Activated T-helper 9 cell treated with anti-CD3 and anti-CD28 coated beads, Interleukin-2, amount 50 U/mL, for 16 hours (primary cell): ENCODE measurements at regions not wholly inside any gene's neighbourhood (a gene's known extent, or its start where the extent isn't known, plus 50 kb on each side); places are given as distances from the start of the nearest gene placed in this dataset.

Source experiments
- DNase-seq: peaks from one replicate; pipeline ENCODE4 v3.0.0-alpha.2; 2020; ENCODE audit warnings: low read depth

GRCh38 chr10:130871406-130871805 is 440.1 kb downstream of the TCERG1L start:
- no peak for DNase-seq

DNA sequence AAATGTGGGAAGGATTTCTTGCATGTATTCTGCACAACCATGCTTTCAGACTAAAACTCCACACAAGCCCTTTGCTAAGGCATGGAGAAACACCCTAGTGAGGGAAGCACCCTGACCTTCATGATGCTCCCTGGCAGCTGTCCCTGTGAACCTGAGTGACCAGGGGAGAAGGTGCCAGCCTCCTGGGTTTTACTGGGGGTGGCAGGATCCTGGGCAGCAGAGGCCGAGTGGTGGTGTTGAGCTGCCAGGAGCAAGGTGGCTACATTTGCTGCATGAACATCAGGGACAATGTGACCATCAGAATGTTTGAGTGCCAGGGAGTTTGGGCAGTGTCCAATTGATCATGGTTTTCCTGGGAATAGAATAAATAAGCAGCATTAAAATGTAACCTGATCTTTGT is 437.9 kb downstream of the TCERG1L start:
- no peak for DNase-seq

- DNase-seq: no peak
Observed at GRCh38 chr10:130875116-130875515, 436.4 kb downstream of the TCERG1L start.

GRCh38 chr10:130875897-130876472 is 435.5 kb downstream of the TCERG1L start:
- no peak for DNase-seq

DNA sequence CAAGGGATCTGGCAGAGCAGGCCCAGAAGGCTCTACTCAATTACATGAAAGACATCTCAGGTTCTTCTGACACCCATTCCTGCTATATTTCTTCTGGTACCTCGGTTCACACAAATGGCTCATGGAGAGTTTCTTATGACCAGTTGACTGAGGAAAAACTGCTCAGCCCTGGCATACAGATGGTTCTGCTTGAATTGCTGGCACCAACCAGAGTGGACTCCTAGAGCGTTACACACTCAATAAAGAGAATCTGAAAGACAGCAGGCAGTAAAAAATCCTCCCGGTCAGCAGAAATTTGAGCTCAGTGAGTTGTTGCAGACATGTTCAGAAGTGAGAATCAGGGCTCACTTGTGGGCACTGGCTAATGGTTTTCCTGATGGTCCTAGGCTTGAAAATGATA is 434.4 kb downstream of the TCERG1L start:
- DNase-seq: no peak

DNA sequence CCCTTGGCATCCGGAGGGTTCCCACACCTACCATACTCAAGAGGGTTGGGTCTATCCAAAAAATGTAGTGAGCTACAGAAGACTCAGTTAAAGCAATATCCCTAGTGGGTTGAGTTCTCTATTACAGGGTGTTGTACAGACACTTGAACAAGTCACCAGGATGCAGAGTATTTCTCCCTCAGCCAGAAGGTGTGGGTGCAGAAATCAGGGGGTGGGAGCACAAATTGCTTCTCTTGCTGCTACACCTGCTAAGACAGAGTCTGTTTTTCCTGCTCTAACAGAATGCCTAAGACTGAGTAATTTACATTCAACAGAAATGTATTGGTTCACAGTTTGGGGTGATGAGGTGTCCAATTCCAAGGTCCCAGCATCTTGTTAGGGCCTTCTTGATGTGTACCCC is 433.4 kb downstream of the TCERG1L start:
- no peak for DNase-seq

- no peak for DNase-seq
Observed at GRCh38 chr10:130882906-130883305, 428.6 kb downstream of the TCERG1L start.

DNA sequence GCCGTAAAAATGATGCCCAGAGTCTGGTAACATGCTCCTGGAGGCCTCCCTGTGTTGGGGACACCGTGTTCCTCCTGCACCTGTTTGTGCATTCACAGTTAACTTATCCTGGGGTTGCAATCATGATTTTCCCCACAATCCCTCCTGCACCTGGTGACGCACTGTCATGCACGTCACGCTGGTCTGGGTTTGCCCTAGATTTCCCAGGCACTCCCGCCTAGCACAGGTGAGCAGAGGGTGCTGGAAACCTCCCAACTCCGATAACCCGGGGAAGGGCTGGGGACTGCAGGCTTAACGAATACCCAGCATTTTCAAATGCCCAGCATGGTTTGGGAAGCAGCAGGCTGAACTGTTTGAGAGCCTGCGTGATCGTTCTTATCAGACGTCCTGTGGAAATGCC is 427.1 kb downstream of the TCERG1L start:
- no peak for DNase-seq

GRCh38 chr10:130885021-130885655 is 426.4 kb downstream of the TCERG1L start:
- DNase-seq: no peak

- DNase-seq: no peak
Observed at GRCh38 chr10:130887170-130887569, 424.4 kb downstream of the TCERG1L start.

DNA sequence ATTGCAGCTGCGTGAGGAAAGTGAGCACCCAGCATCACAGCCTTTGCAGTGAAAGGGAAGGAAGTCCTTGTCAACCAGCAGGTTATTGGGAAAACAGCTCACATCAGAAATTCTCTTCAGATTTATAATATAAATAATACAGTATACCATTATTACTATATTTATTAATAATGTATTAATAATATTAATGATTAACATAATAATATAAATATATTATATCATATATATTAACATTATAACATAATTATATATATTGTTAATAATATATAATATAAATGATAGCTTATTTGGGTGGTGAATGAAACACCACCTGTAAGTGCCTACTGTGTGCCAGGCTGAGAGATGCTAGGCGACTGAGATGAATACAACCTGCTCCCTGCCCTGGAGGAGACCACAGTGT is 423.0 kb downstream of the TCERG1L start:
- DNase-seq: no peak

DNA sequence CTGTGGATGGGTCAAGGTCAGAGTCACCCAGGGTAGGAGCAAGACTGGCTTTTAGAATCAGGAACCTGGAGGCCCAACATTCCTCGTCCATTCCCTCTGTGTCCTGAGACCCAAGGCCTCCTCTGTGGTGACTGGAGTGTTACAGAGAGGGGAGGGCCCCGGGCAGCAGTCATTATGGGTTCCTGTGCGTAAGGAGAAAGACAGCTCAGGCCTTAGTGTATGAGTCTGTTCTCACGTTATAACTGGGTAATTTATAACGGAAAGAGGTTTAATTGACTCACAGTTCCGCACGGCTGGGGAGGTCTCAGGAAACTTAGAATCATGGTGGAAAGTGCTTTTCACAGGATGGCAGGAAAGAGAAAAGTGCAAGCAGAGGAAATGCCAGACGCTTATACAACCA is 422.3 kb downstream of the TCERG1L start:
- DNase-seq: no peak

DNA sequence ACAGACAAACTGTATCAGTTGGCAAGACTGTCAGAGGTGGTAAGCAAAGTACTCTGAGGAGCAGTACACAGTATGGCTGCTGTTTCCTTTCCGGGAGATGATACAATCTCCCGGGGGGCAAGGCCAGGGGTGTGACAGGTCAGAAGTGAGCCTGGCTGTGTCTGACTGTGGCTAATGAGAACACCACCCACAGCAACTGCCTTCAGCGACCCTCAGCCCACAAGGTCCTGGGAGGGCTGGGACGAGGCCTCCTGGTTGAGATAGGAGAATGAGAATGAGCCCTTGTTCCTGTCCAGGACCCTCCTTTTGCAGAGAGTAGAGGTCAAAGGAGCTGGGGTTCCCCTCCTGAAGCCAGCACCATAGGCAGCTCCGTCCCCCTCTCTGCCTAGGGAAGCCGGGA is 421.7 kb downstream of the TCERG1L start:
- no peak for DNase-seq

DNA sequence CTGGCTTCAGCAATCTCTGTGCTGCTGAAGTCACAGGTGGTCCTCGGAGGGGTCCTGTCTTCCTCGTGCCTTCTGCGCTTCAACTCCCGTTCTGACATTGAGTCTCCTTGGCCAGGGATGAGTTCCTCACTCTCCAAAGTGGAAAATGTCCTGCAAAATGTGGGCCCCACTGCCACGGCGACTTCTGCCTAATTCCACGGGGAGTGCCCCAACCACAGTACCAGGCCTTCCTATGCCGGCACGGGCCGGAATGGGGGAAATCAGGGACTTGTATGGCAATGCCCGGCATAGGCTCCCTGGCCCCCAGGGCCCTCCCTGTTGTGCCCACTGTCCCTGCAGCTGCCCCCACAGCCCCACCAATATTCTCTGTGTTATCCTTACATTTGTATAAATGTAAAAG is 420.5 kb downstream of the TCERG1L start:
- no peak for DNase-seq

DNA sequence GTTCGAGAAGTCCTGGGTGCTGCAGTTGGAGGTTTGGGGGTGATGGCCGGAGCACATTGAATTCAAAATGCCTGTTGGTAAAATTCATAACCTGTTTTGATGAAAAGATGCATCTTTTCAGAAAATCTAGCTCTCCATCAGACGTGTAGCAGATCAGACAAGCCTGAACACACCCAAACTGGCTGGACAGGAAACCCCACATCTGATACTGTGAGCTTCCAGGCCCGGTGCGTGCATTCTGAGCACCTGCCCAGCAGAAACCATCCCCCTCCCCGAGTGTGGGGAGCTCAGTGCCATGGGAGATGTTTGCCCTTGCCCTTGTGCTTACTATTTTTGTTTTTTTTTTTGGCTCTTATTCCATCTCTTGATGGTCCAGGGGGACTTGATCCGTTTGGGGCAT is 417.1 kb downstream of the TCERG1L start:
- DNase-seq: no peak

DNA sequence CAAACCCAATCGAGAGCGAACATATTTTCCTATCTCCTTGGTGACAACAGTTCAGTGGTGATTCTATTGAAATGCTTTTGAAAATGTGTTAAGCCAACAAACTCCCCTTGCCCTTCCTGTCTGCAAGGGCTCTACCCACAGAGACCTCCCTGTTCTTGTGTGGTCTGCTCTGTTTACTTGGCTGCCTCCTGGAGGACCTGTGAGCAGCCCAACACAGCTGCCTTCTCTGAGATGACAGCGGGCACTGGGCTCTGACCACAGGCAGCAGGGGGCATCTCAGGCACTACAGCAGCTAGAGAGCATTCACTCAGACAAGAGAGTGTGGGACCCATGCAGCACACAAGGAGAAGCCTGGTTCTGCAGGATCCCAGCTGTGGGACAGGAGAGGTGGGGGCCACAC is 416.4 kb downstream of the TCERG1L start:
- no peak for DNase-seq

- DNase-seq: no peak
Observed at GRCh38 chr10:130897815-130898214, 413.7 kb downstream of the TCERG1L start.

GRCh38 chr10:130898381-130898780 is 413.1 kb downstream of the TCERG1L start:
- DNase-seq: no peak

- DNase-seq: no peak
Observed at GRCh38 chr10:130899856-130900255, 411.7 kb downstream of the TCERG1L start.

- DNase-seq: no peak
Observed at GRCh38 chr10:130900441-130901160, 410.9 kb downstream of the TCERG1L start.

DNA sequence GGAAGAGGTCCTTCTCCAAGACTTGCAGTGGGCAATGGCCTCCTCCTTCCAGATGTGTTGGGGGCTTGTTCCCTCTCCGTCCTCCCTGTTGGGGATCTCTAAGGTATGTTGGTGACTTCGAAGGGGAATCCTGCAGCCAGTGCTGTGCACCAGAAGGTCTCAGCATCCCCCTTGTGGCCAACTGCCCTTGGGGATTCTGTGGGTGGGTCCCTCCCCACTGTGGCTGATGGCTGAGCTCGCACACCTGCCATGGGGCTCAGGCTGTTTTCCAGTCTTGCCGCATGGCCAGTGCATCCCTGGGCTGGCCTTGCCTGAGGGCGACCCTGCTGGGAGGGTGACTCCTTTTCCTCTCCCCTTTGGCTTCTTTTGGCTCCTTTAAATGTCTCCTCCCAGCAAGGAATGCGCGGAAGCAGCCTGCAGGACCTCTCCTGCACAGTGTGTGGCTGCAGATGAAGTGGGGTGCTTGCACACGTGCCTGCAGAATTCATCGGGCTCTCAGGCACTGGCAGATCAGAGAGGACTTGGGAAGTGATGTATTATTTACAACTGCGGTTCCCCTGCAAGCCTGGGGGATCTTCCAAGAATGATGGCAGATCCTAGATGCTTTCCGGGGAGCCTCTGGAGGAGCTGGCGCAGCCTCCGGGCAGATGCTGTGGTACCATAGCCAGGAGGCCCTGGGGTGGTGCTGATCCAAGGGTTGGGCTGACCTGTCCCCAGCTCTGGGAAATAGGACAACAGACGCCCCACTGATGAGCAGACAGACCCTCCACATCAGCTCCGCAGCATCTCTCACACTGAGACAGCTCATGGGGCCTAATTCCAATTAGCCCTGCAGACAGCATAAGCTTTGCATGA is 410.0 kb downstream of the TCERG1L start:
- no peak for DNase-seq

DNA sequence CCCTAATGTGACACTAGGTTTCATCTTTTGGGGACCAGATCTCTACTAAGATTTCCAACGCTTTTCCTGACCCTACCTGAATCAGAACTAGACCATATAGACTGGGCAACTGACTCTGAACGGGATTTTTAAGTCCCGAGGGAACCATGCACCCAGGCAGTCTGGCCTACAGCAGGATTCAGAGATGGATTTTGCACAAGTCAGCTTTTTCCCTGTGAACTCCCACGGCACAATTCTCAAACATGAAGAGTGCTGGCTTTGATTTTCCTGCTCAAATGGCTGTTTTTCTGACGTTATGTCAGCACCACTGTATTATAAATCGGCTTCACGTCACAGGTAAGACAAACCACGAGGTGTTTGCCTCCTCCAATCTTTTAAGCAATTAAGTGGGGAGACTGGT is 409.1 kb downstream of the TCERG1L start:
- DNase-seq: no peak

GRCh38 chr10:130902929-130903328 is 408.6 kb downstream of the TCERG1L start:
- no peak for DNase-seq
